ENCODE measurements at regions not wholly inside any gene's neighbourhood (a gene's known extent, or its start where the extent isn't known, plus 50 kb on each side); places are given as distances from the start of the nearest gene placed in this dataset.
"Not testable (repeated sequence)": the region's sequence is repeated elsewhere in the genome, so short reads cannot be mapped to it uniquely, and the experiment has no call there.

GRCh38 chr5:113652161-113652560, 138.7 kb downstream of the YTHDC2 start:
- DNase-seq (ENCODE audit: low read depth, low spot score), result no peak

GRCh38 chr5:113654828-113655227, 141.3 kb downstream of the YTHDC2 start:
- no peak for DNase-seq (ENCODE audit: low read depth, low spot score)

- DNase-seq (ENCODE audit: low read depth, low spot score), result no peak
Measured at GRCh38 chr5:113660206-113660605, 146.7 kb downstream of the YTHDC2 start.

GRCh38 chr5:113660706-113661250, 147.3 kb downstream of the YTHDC2 start:
- DNase-seq (ENCODE audit: low read depth, low spot score), result no peak

- DNase-seq (ENCODE audit: low read depth, low spot score), result peak; percentile 17
Measured at GRCh38 chr5:113663879-113664541, 150.5 kb downstream of the YTHDC2 start.

- DNase-seq (ENCODE audit: low read depth, low spot score), result no peak
Measured at GRCh38 chr5:113673041-113673440, 159.5 kb downstream of the YTHDC2 start.

GRCh38 chr5:113675166-113675565, 161.7 kb downstream of the YTHDC2 start:
- no peak for DNase-seq (ENCODE audit: low read depth, low spot score)

- no peak for DNase-seq (ENCODE audit: low read depth, low spot score)
Measured at GRCh38 chr5:113678202-113678601, 164.7 kb downstream of the YTHDC2 start.

GRCh38 chr5:113678924-113679575, 165.6 kb downstream of the YTHDC2 start:
- DNase-seq (ENCODE audit: low read depth, low spot score), result peak; percentile 8

GRCh38 chr5:113680534-113680933, 167.0 kb downstream of the YTHDC2 start:
- DNase-seq (ENCODE audit: low read depth, low spot score), result no peak

- DNase-seq (ENCODE audit: low read depth, low spot score), result no peak
Measured at GRCh38 chr5:113682497-113683136, 169.1 kb downstream of the YTHDC2 start.

GRCh38 chr5:113683211-113683610, 169.7 kb downstream of the YTHDC2 start:
- DNase-seq (ENCODE audit: low read depth, low spot score), result no peak

- no peak for DNase-seq (ENCODE audit: low read depth, low spot score)
Measured at GRCh38 chr5:113686599-113686998, 173.1 kb downstream of the YTHDC2 start.

GRCh38 chr5:113689647-113690046, 176.2 kb downstream of the YTHDC2 start:
- DNase-seq (ENCODE audit: low read depth, low spot score), result no peak

- no peak for DNase-seq (ENCODE audit: low read depth, low spot score)
Measured at GRCh38 chr5:113692466-113692865, 179.0 kb downstream of the YTHDC2 start.

- DNase-seq (ENCODE audit: low read depth, low spot score), result no peak
Measured at GRCh38 chr5:113692891-113693457, 179.5 kb downstream of the YTHDC2 start.

- no peak for DNase-seq (ENCODE audit: low read depth, low spot score)
Measured at GRCh38 chr5:113693701-113694100, 180.2 kb downstream of the YTHDC2 start.

- DNase-seq (ENCODE audit: low read depth, low spot score), result no peak
Measured at GRCh38 chr5:113694576-113694975, 181.1 kb downstream of the YTHDC2 start.

GRCh38 chr5:113703266-113703665, 189.8 kb downstream of the YTHDC2 start:
- DNase-seq (ENCODE audit: low read depth, low spot score), result no peak

GRCh38 chr5:113705657-113706056, 192.2 kb downstream of the YTHDC2 start:
- DNase-seq (ENCODE audit: low read depth, low spot score), result no peak

- no peak for DNase-seq (ENCODE audit: low read depth, low spot score)
Measured at GRCh38 chr5:113713051-113713450, 199.6 kb downstream of the YTHDC2 start.

- DNase-seq (ENCODE audit: low read depth, low spot score), result not testable (repeated sequence)
Measured at GRCh38 chr5:113715921-113716320, 202.4 kb downstream of the YTHDC2 start.
